Hepatocyte (in vitro differentiated cells): ENCODE measurements at regions not wholly inside any gene's neighbourhood (a gene's known extent, or its start where the extent isn't known, plus 50 kb on each side); places are given as distances from the start of the nearest gene placed in this dataset.

Experiments used
- DNase-seq: peaks from one replicate; pipeline ENCODE4 v3.0.0-alpha.2; 2016; ENCODE audit warnings: low spot score
- H2AFZ ChIP-seq: fragments of 200-600 bp; sonication (generic); 2 replicates; pipeline ENCODE4 v1.6.0; 2016; ENCODE audit warnings: antibody characterized with exemption, mild to moderate bottlenecking
- H3K27ac ChIP-seq: fragments of 200-600 bp; sonication (generic); 2 replicates; pipeline ENCODE4 v1.5.1; 2016; ENCODE audit warnings: mild to moderate bottlenecking
- H3K27me3 ChIP-seq: fragments of 200-600 bp; sonication (generic); 2 replicates; pipeline ENCODE4 v1.6.1; 2016
- H3K36me3 ChIP-seq: fragments of 200-600 bp; sonication (generic); replicated peaks from 2 replicates; pipeline ENCODE4 v1.5.1; 2016; ENCODE audit warnings: low read depth; ENCODE audit not compliant: insufficient read depth
- H3K4me1 ChIP-seq: fragments of 200-600 bp; sonication (generic); 2 replicates; pipeline ENCODE4 v1.5.1; 2016; ENCODE audit warnings: mild to moderate bottlenecking, moderate library complexity; ENCODE audit not compliant: insufficient read depth
- H3K4me2 ChIP-seq: fragments of 200-600 bp; sonication (generic); 2 replicates; pipeline ENCODE4 v1.6.0; 2016
- H3K4me3 ChIP-seq: fragments of 200-600 bp; sonication (generic); 2 replicates; pipeline ENCODE4 v1.5.1; 2016; ENCODE audit warnings: mild to moderate bottlenecking
- H3K79me2 ChIP-seq: fragments of 200-600 bp; sonication (generic); 2 replicates; pipeline ENCODE4 v1.6.0; 2017; ENCODE audit warnings: mild to moderate bottlenecking
- H3K9me2 ChIP-seq: fragments of 200-600 bp; sonication (generic); replicated peaks from 2 replicates; pipeline ENCODE4 v1.6.0; 2017; ENCODE audit warnings: mild to moderate bottlenecking; ENCODE audit not compliant: insufficient read depth
- H3K9me3 ChIP-seq: fragments of 200-600 bp; sonication (generic); 2 replicates; pipeline ENCODE4 v1.5.1; 2016; ENCODE audit warnings: low read depth, mild to moderate bottlenecking
- H4K20me1 ChIP-seq: fragments of 200-600 bp; sonication (generic); 2 replicates; pipeline ENCODE4 v1.6.0; 2016; ENCODE audit warnings: mild to moderate bottlenecking; ENCODE audit not compliant: insufficient read depth, poor library complexity, severe bottlenecking
- EZH2 ChIP-seq: fragments of 200-600 bp; sonication (generic); IDR thresholded peaks from 2 replicates; pipeline ENCODE4 v1.6.1; 2016; ENCODE audit warnings: antibody characterized with exemption, mild to moderate bottlenecking, borderline replicate concordance
- EZH2phosphoT487 ChIP-seq: fragments of 200-600 bp; sonication (generic); IDR thresholded peaks from one replicate; pipeline ENCODE4 v1.6.1; 2018; ENCODE audit warnings: antibody characterized with exemption, mild to moderate bottlenecking, low read depth, moderate library complexity; ENCODE audit not compliant: unreplicated experiment, severe bottlenecking
- WGBS: methylation state at CpG from one replicate; pipeline ENCODE4 v1.1.6; 2016; ENCODE audit warnings: low lambda C conversion rate; ENCODE audit errors: missing lambda C conversion rate; 5-methylcytosine and 5-hydroxymethylcytosine counted together
- TF ChIP-seq, protein P1 (sequence below): fragments of 200-600 bp; sonication (generic); IDR thresholded peaks from 2 replicates; pipeline ENCODE4 v1.5.1; 2016; ENCODE audit warnings: antibody characterized with exemption, mild to moderate bottlenecking; ENCODE audit not compliant: poor library complexity

DNA sequence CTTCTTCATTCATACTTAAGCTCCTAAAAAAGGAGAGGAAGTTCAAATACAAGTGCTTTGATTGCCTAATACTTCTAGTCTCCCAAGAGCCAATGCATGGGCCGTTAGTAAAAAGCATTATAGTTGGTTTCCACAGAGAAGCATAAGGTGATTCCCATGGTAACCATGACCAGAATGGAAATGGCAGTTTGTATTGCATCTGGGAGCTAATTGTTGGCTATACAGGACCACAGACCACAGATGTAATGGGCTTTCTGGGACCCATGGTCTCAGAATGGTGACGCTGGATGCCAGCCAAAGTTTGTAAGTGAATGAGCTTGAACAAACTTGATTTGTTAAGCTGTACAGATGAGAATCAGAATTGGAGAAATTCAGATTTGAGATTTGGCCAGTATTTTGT lies 333.9 kb upstream of the C11orf87 start:
- no peaks in the 10 kb centered on the region for H3K36me3 ChIP-seq
- 93% methylated on average over 2 of the region's 2 CpGs for WGBS
- no peaks in the 10 kb centered on the region for H3K27me3 ChIP-seq
- H3K27ac ChIP-seq, result no peak overlapping the region
- H3K9me2 ChIP-seq, result no peaks in the 10 kb centered on the region
- no peaks in the 10 kb centered on the region for H4K20me1 ChIP-seq
- DNase-seq, result no peak
- no peak overlapping the region for H3K4me2 ChIP-seq
- no peaks in the 10 kb centered on the region for H3K79me2 ChIP-seq
- H3K4me3 ChIP-seq, result no peak overlapping the region
- TF ChIP-seq EZH2phosphoT487 (no peak), EZH2 (no peak)
- TF ChIP-seq, protein P1, sequence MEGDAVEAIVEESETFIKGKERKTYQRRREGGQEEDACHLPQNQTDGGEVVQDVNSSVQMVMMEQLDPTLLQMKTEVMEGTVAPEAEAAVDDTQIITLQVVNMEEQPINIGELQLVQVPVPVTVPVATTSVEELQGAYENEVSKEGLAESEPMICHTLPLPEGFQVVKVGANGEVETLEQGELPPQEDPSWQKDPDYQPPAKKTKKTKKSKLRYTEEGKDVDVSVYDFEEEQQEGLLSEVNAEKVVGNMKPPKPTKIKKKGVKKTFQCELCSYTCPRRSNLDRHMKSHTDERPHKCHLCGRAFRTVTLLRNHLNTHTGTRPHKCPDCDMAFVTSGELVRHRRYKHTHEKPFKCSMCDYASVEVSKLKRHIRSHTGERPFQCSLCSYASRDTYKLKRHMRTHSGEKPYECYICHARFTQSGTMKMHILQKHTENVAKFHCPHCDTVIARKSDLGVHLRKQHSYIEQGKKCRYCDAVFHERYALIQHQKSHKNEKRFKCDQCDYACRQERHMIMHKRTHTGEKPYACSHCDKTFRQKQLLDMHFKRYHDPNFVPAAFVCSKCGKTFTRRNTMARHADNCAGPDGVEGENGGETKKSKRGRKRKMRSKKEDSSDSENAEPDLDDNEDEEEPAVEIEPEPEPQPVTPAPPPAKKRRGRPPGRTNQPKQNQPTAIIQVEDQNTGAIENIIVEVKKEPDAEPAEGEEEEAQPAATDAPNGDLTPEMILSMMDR, result no peak
- H2AFZ ChIP-seq, result no peak overlapping the region
- no peaks in the 10 kb centered on the region for H3K9me3 ChIP-seq
- no peaks in the 10 kb centered on the region for H3K4me1 ChIP-seq

DNA sequence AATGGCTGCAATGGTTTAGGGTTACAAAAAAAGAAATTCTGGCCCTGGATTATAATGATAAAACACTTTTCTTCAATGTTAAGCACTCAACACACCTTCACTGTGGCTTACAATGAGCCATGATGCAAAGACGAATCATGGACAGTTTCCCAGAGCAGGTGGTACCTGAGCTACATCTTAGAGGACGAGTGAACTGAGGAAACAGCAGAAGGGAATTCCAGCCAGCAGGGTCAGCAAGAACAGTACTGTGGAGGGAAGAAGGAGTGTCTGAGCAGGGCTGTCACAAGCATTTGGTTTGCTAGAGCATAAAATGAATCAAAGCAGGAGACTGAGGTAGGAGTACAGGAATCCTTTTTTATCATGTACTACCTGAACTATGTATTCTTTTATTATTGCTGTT lies 332.8 kb upstream of the C11orf87 start:
- TF ChIP-seq EZH2phosphoT487 (no peak), EZH2 (no peak)
- TF ChIP-seq, protein P1, result no peak
- no peak overlapping the region for H2AFZ ChIP-seq

GRCh38 chr11:109093354-109093753 lies 328.6 kb upstream of the C11orf87 start:
- Histone ChIP-seq H3K9me3 (no peaks in the 10 kb centered on the region), H3K4me2 (no peak overlapping the region), H3K4me3 (no peak overlapping the region), H3K4me1 (no peaks in the 10 kb centered on the region), H3K36me3 (no peaks in the 10 kb centered on the region), H3K27ac (no peak overlapping the region), H2AFZ (no peak overlapping the region), H3K27me3 (no peaks in the 10 kb centered on the region), H3K79me2 (no peaks in the 10 kb centered on the region), H3K9me2 (no peaks in the 10 kb centered on the region), H4K20me1 (no peaks in the 10 kb centered on the region)
- DNase-seq, result no peak
- 100% methylated on average over 1 of the region's 1 CpG for WGBS
- TF ChIP-seq, protein P1, result no peak
- TF ChIP-seq EZH2phosphoT487 (no peak), EZH2 (no peak)

More for the DNA sequence above, 332.8 kb upstream of the C11orf87 start:
- 78% methylated on average over 2 of the region's 2 CpGs for WGBS
- no peak overlapping the region for H3K4me3 ChIP-seq
- H3K36me3 ChIP-seq, result no peaks in the 10 kb centered on the region
- DNase-seq, result no peak
- no peaks in the 10 kb centered on the region for H3K9me2 ChIP-seq
- no peaks in the 10 kb centered on the region for H3K9me3 ChIP-seq
- H3K27me3 ChIP-seq, result no peaks in the 10 kb centered on the region
- H3K79me2 ChIP-seq, result no peaks in the 10 kb centered on the region
- no peak overlapping the region for H3K4me2 ChIP-seq
- no peak overlapping the region for H3K27ac ChIP-seq
- no peaks in the 10 kb centered on the region for H3K4me1 ChIP-seq
- H4K20me1 ChIP-seq, result no peaks in the 10 kb centered on the region

- TF ChIP-seq, protein P1, result no peak
- TF ChIP-seq EZH2phosphoT487, result no peak
- TF ChIP-seq EZH2, result no peak
Observed at GRCh38 chr11:109096266-109096665, 325.7 kb upstream of the C11orf87 start.

More at GRCh38 chr11:109096266-109096665, 325.7 kb upstream of the C11orf87 start:
- H3K27me3 ChIP-seq, result no peaks in the 10 kb centered on the region
- H3K9me3 ChIP-seq, result no peaks in the 10 kb centered on the region
- H3K4me2 ChIP-seq, result no peak overlapping the region
- no peaks in the 10 kb centered on the region for H3K36me3 ChIP-seq
- no peaks in the 10 kb centered on the region for H3K9me2 ChIP-seq
- H4K20me1 ChIP-seq, result no peaks in the 10 kb centered on the region
- H2AFZ ChIP-seq, result no peak overlapping the region
- no peak overlapping the region for H3K4me3 ChIP-seq
- H3K4me1 ChIP-seq, result no peaks in the 10 kb centered on the region
- H3K79me2 ChIP-seq, result no peaks in the 10 kb centered on the region
- WGBS, result 87% methylated on average over 3 of the region's 3 CpGs
- H3K27ac ChIP-seq, result no peak overlapping the region
- no peak for DNase-seq
